ENCODE measurements at regions not wholly inside any gene's neighbourhood (a gene's known extent, or its start where the extent isn't known, plus 50 kb on each side); places are given as distances from the start of the nearest gene placed in this dataset.
"Not testable (repeated sequence)": the region's sequence is repeated elsewhere in the genome, so short reads cannot be mapped to it uniquely, and the experiment has no call there.

GRCh38 chr6:53446151-53446550, 97.4 kb upstream of the ELOVL5 start:
- DNase-seq (ENCODE audit: low read depth in 3 of 3, low spot score in 1 of 3): no peak

DNA sequence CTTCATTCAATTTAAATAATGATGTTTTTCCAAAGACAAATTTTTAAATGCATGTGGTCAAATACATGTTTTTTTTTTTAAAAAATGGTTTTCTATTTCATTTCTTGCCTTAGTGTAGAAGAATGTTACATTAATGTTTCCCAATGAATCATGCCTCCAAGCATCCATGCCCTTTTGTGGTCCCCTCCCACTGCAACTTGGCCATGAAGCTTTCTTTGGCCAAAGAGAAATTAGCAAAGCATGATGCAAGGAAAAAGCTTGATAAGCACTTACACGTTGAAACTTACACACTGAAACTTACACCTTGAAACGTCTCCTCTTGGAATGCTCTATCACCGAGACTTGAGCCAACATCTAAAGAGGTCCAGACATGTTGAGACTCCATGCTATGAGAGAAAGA, 93.0 kb upstream of the ELOVL5 start:
- DNase-seq (ENCODE audit: low read depth in 3 of 3, low spot score in 1 of 3): no peak

DNA sequence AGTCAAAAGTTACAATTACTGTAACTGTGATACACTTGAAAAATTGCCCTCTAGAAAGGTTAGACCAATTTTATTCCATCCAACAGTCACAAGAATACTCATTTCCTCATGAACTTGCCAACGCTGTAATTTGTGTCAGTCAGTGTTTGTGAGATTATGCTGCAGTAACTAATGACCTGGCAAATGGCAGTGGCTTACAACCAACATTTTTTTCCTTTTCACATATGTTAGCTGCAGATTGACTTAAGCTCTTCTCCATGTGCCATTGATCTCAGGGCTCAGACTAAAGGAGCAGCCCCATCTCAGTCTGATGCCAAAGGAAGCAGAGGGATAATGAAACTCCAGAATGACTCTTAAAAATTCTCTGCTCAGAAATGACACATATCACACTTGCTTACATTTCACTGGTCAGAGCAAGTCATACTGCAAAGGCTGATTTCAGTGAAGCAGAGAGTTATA, 92.3 kb upstream of the ELOVL5 start:
- no peak for DNase-seq (ENCODE audit: low read depth in 3 of 3, low spot score in 1 of 3)

DNA sequence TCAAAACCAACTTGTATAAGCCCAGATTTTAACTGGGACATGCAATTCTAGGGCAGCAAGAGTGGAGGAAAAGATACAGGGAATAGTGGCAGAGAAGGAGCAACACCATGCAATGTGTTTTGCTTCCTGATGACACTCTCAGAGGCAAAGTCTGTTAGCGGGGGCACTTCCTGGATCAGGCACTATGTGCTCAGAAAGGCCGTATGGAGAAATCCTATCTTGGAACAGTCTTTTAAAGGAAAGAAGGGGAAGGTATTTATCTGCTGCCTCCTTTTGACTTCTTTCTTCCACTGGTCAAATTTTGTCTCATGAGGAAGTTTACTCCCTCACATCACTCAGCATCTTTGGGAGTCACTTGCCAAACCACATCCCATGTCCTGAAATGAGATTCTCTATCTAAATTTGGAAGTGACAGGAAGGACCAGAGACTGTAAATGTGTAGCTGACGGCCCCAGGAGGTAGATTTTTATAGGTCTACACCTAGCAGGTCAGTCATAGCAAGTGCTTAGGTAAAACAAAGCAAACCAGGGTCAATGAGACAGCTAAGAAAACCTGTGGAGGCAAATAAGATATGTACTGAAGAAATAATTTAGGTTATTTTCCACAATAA, 91.7 kb upstream of the ELOVL5 start:
- DNase-seq (ENCODE audit: low read depth in 3 of 3, low spot score in 1 of 3): no peak

- DNase-seq (ENCODE audit: low read depth in 3 of 3, low spot score in 1 of 3): no peak
These were observed 90.8 kb upstream of the ELOVL5 start for GRCh38 chr6:53439556-53439955.

DNA sequence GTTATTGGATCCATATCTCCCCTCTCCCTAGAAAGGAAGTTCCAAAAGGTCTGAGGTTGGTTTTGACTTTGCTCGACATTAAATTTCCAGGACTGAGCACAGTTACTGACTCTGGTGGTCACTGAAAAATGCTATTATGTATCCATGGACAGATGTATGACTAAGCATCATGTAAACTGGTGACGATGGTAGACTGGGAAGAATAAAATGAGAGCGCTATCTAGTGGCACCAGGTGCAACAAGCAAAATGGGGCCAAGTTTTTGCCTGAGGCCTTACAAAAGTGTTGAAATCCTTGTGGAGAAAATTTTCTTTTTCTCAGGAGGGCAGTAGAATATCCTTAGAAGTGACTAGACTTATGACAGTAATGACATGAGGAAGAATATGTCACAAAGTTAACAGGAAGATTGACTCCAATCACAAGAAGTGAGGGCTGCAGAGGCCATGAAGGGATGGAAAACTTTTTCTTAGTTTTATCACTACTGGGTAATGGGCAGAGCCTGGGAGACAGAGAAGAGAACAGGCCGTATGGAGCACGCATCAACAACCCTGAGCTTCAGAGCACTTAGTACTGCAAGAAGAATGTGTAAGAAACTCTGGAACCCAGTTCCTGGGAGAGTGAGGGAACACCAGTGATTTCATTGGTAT, 88.9 kb upstream of the ELOVL5 start:
- no peak for DNase-seq (ENCODE audit: low read depth in 3 of 3, low spot score in 1 of 3)

GRCh38 chr6:53436526-53437303, 88.0 kb upstream of the ELOVL5 start:
- no peak for DNase-seq (ENCODE audit: low read depth in 3 of 3, low spot score in 1 of 3)

- DNase-seq (ENCODE audit: low read depth in 3 of 3, low spot score in 1 of 3): no peak
These were observed 85.2 kb upstream of the ELOVL5 start for GRCh38 chr6:53433951-53434285.

GRCh38 chr6:53433261-53433950, 84.7 kb upstream of the ELOVL5 start:
- DNase-seq (ENCODE audit: low read depth in 3 of 3, low spot score in 1 of 3): no peak

DNA sequence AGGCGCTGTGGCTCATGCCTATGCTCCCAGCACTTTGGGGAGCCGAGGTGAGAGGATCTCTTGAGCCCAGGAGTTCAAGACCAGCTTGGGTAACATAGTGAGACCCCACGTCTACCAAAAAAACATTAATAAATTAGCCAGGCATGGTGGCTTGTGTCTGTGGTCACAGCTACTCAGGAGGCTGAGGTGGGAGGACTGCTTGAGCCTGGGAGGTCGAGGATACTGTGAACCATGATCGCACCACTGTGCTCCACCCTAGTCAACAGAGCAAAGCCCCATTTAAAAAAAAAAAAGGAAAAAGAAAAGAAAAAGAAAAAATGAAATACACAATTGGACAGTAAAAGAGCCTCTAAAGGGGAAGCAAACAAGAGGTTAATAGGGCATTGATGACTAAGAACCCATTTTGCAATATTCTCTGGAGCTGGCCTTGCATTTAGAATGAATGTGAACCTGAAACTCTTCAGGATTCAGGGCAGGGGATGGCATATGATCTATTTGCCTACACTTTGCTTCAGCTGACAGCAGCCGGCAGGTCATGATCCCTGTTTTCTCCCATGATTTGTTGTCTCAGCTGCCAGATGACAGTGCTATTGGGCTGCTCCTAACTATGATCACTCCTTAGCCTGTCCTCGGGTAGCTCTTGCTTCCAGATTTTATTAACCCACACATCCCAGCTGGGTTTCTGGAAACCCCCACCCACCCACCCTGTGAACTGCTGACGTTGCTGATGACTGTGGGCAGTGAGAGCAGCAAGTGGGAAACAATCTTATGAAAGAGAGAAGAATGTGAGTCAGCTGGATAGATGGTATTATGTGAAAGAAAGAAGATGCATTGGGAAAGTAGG, 83.8 kb upstream of the ELOVL5 start:
- DNase-seq (ENCODE audit: low read depth in 3 of 3, low spot score in 1 of 3): no peak

DNA sequence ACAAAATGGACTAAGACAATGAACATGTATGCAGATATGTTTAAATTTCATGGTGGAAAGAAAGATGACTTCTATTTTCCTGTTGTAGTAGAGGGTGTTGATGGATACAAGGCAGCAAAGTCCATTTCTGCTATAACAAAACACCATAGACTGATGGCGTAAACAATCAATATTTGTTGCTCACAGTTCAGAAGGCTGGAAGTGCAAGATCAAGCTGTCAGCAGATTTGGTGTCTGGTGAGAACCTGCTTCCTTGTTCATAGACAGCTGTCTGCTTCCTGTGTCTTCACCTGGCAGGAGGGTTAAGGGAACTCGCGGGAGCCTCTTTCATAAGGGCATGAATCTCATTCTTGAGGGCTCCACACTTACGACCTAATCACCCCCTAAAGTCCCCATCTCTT, 83.0 kb upstream of the ELOVL5 start:
- DNase-seq (ENCODE audit: low read depth in 3 of 3, low spot score in 1 of 3): no peak

GRCh38 chr6:53429401-53429800, 80.7 kb upstream of the ELOVL5 start:
- no peak for DNase-seq (ENCODE audit: low read depth in 3 of 3, low spot score in 1 of 3)

DNA sequence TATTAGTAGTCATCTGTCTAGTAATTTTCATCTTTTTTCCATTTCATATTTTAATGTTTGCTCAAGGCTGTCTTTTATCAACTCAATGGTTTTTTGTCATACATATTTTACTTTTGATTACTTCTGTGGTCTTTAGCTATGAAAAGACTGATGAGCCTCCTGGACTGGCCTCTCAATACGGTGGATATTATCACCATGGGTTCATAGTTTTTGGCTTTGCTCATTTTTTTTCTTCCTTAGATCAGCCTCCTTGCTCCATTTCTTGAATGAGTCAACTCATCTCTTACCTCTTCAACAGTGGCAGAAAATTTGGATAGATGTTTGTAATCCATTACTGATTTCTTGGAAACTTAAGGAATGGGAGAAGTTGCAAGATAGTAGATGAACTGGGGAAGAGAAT, 80.1 kb upstream of the ELOVL5 start:
- no peak for DNase-seq (ENCODE audit: low read depth in 3 of 3, low spot score in 1 of 3)

DNA sequence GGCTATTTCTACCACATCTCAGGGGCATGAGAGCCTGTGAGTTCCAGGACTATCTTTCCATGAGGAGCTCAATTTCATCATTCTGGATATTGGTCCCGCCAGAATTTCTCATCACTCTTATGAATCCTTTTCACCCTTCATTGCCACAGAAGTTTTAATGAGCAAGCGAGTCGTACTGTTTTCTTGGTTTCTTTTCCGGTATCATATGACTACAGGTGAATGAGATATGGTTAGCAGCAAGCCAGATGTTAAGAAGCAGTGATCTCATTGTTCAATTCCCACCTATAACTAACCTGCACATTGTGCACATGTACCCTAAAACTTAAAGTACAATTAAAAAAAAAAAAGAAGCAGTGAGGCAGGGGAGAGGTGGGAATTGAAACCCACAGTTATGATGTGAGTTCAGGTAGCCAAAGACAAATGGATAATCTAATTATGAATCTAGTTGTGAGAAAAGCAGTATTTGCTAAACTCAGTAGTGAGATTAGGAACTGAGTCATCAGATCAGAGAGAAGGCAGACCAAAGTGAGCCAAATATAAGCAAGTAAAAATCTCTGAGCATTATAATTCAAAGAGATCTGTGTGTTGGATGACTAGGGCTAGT, 78.0 kb upstream of the ELOVL5 start:
- DNase-seq (ENCODE audit: low read depth in 3 of 3, low spot score in 1 of 3): no peak

DNA sequence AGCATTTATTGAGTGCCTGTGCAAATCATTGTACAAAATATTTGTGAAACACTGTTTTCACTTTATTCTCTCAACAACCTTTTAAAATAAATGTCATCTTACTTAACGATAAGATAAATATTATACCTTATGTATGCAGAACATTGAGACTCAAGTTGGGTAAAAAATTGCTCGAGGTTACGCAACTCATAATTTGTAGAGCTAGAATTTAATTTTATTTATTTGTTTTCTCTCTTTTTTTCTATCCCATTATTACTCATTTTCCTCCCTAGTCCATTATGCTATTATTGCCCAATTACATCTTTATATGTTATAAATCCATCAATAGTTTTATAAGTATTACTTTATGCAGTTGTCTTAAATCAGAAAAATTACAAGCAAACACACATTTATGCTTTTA, 77.4 kb upstream of the ELOVL5 start:
- no peak for DNase-seq (ENCODE audit: low read depth in 3 of 3, low spot score in 1 of 3)

GRCh38 chr6:53424976-53425718, 76.4 kb upstream of the ELOVL5 start:
- no peak for DNase-seq (ENCODE audit: low read depth in 3 of 3, low spot score in 1 of 3)

DNA sequence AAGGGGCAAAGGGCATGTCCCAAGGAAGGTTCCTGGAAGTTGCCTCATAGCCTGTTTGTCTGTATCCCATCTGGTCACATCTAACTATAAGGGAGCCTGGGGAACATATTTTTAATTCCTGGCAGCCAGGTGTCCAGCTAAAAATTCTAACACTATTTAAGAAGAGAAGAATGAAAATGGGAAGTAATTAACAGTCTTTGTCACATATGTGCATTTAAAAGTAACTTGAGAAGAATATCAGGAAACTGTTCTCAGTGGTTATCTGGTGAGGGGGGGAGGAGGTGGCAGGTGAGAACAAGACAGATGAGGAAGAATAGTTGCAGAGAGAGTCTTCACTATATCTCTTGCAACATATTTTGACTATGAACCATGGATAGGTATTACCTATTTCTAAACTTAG, 75.5 kb upstream of the ELOVL5 start:
- DNase-seq (ENCODE audit: low read depth in 3 of 3, low spot score in 1 of 3): no peak

- not testable (repeated sequence) for DNase-seq (ENCODE audit: low read depth in 3 of 3, low spot score in 1 of 3)
These were observed 74.8 kb upstream of the ELOVL5 start for GRCh38 chr6:53423560-53423959.

GRCh38 chr6:53419026-53419425, 70.3 kb upstream of the ELOVL5 start:
- DNase-seq (ENCODE audit: low read depth in 3 of 3, low spot score in 1 of 3): no peak

DNA sequence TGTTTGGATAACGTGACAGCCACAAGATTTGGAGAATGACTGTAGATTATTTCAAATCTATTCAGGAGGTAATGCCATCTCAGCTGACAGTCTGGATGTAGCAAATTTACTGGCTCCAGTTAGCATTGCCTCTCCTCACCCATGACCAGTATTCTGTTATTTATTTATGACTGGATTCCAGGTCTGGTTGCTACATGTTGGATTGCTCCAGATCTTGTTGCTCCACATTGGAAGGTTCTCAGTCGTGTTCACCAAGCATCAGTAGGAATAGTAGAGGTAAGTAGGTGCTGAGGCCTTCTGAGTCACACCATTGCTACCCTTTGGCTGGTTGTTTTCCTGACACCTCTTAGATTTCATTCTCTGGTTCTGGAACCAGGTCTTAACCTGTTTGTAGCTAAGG, 69.5 kb upstream of the ELOVL5 start:
- DNase-seq (ENCODE audit: low read depth in 3 of 3, low spot score in 1 of 3): no peak

Measured in stimulated activated CD4-positive, alpha-beta T cell treated with anti-CD3 and anti-CD28 coated beads, TNF-alpha, amount 100 ng/mL, for 1 hour (primary cell).